ENCODE measurements at regions not wholly inside any gene's neighbourhood (a gene's known extent, or its start where the extent isn't known, plus 50 kb on each side); places are given as distances from the start of the nearest gene placed in this dataset.

DNA sequence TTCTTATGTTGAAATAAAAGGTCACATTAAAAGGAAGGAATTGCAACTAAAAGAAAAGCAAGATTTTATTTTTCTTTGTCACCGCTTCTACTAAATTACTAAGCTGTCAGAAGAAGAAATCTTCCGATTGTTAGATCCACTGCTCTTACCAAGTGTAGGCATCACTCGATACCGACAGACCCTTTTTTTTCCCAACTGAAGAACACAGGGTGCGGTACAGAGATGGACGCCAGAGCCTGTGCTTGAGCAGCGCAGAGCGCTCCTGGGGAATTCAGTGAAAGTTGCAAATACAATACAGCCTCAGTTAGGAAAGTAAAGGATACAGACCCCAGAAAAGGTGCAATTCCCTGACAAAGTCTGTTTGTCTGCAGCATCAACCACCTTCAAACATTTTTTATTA is 94.9 kb upstream of the WDR17 start:
- TF ChIP-seq POLR2A (IDR thresholded peaks at IDR 0.05; ENCODE audit: low read depth, low read length): no peak
- TF ChIP-seq TAF1 (IDR thresholded peaks at IDR 0.05; ENCODE audit: borderline replicate concordance, low read depth, low read length): no peak
